H9 (cell line): ENCODE measurements at regions not wholly inside any gene's neighbourhood (a gene's known extent, or its start where the extent isn't known, plus 50 kb on each side); places are given as distances from the start of the nearest gene placed in this dataset.

Source experiments
- DNase-seq: peaks from one replicate; pipeline ENCODE4 v3.0.0-alpha.2; 2017
- H2AFZ ChIP-seq: one replicate; pipeline ENCODE4 v1.6.1; 2013; ENCODE audit warnings: mild to moderate bottlenecking, low read length, control low read depth, moderate library complexity
- H2AK5ac ChIP-seq: 2 replicates; pipeline ENCODE4 v1.6.1; 2013; ENCODE audit warnings: low read length, control low read depth, mixed read lengths; ENCODE audit not compliant: insufficient read length
- H2BK120ac ChIP-seq: one replicate; pipeline ENCODE4 v1.6.1; 2013; ENCODE audit warnings: low read depth, mild to moderate bottlenecking, low read length, control low read depth, inconsistent platforms; ENCODE audit not compliant: poor library complexity, severe bottlenecking
- H2BK12ac ChIP-seq: 2 replicates; pipeline ENCODE4 v1.6.1; 2013; ENCODE audit warnings: low read length, control low read depth, mixed read lengths, low read depth; ENCODE audit not compliant: insufficient read length
- H2BK15ac ChIP-seq: 2 replicates; pipeline ENCODE4 v1.6.1; 2013; ENCODE audit warnings: low read depth, low read length, control low read depth
- H2BK20ac ChIP-seq: one replicate; pipeline ENCODE4 v1.6.1; 2013; ENCODE audit warnings: low read depth, mild to moderate bottlenecking, low read length, control low read depth, inconsistent platforms; ENCODE audit not compliant: poor library complexity, severe bottlenecking
- H2BK5ac ChIP-seq: 2 replicates; pipeline ENCODE4 v1.6.1; 2013; ENCODE audit warnings: low read length, control low read depth, mixed read lengths; ENCODE audit not compliant: insufficient read length
- H3K14ac ChIP-seq: 2 replicates; pipeline ENCODE4 v1.6.1; 2013; ENCODE audit warnings: low read length, control low read depth; ENCODE audit not compliant: insufficient read depth
- H3K18ac ChIP-seq: 2 replicates; pipeline ENCODE4 v1.6.1; 2013; ENCODE audit warnings: low read depth, mild to moderate bottlenecking, mixed read lengths, low read length, control low read depth; ENCODE audit not compliant: insufficient read length
- H3K23ac ChIP-seq: 2 replicates; pipeline ENCODE4 v1.6.1; 2013; ENCODE audit warnings: low read length, control low read depth, mixed read lengths, low read depth; ENCODE audit not compliant: insufficient read length
- H3K23me2 ChIP-seq: 2 replicates; pipeline ENCODE4 v1.6.1; 2013; ENCODE audit warnings: low read depth, mild to moderate bottlenecking, mixed read lengths, low read length, control low read depth; ENCODE audit not compliant: insufficient read length, poor library complexity, severe bottlenecking
- H3K27ac ChIP-seq: 2 replicates; pipeline ENCODE4 v1.5.1; 2013; ENCODE audit warnings: low read length, control low read depth, mixed read lengths, low read depth; ENCODE audit not compliant: insufficient read length
- H3K27me3 ChIP-seq: 2 replicates; pipeline ENCODE4 v1.6.1; 2013; ENCODE audit warnings: low read length, control low read depth, inconsistent platforms; ENCODE audit not compliant: insufficient read depth
- H3K4ac ChIP-seq: 2 replicates; pipeline ENCODE4 v1.6.1; 2013; ENCODE audit warnings: low read depth, mild to moderate bottlenecking, control low read depth, inconsistent platforms, low read length, moderate library complexity
- H3K4me1 ChIP-seq: 2 replicates; pipeline ENCODE4 v1.6.1; 2013; ENCODE audit warnings: low read length, control low read depth, inconsistent platforms; ENCODE audit not compliant: insufficient read depth
- H3K4me2 ChIP-seq: 2 replicates; pipeline ENCODE4 v1.6.1; 2013; ENCODE audit warnings: low read length, control low read depth, mixed read lengths; ENCODE audit not compliant: insufficient read length, insufficient read depth
- H3K56ac ChIP-seq: 2 replicates; pipeline ENCODE4 v1.6.1; 2013; ENCODE audit warnings: low read depth, mild to moderate bottlenecking, mixed read lengths, low read length, control low read depth; ENCODE audit not compliant: insufficient read length
- H3K79me1 ChIP-seq: 2 replicates; pipeline ENCODE4 v1.6.1; 2013; ENCODE audit warnings: low read depth, mild to moderate bottlenecking, moderate library complexity, low read length, control low read depth, inconsistent platforms; ENCODE audit not compliant: insufficient read depth, poor library complexity, severe bottlenecking
- H3K79me2 ChIP-seq: 2 replicates; pipeline ENCODE4 v1.6.1; 2013; ENCODE audit warnings: low read length, control low read depth, inconsistent platforms; ENCODE audit not compliant: insufficient read depth
- H3K9ac ChIP-seq: 2 replicates; pipeline ENCODE4 v1.6.1; 2013; ENCODE audit warnings: low read length, control low read depth, mixed read lengths; ENCODE audit not compliant: insufficient read length; ENCODE audit errors: extremely low read depth
- H3K9me3 ChIP-seq: one replicate; pipeline ENCODE4 v1.6.1; 2013; ENCODE audit warnings: low read depth, low read length, inconsistent platforms; ENCODE audit not compliant: control insufficient read depth
- H3T11ph ChIP-seq: one replicate; pipeline ENCODE4 v1.6.1; 2013; ENCODE audit warnings: mild to moderate bottlenecking, low read length, control low read depth, inconsistent platforms
- H4K20me1 ChIP-seq: one replicate; pipeline ENCODE4 v1.6.1; 2013; ENCODE audit not compliant: control insufficient read depth, insufficient read length, insufficient read depth
- H4K5ac ChIP-seq: 2 replicates; pipeline ENCODE4 v1.6.1; 2013; ENCODE audit warnings: low read depth, mild to moderate bottlenecking, mixed read lengths, low read length, control low read depth; ENCODE audit not compliant: insufficient read length
- H4K8ac ChIP-seq: replicated peaks from 2 replicates; pipeline ENCODE4 v1.6.1; 2013; ENCODE audit warnings: low read length, control low read depth, mixed read lengths, low read depth; ENCODE audit not compliant: insufficient read length
- H4K91ac ChIP-seq: 2 replicates; pipeline ENCODE4 v1.6.1; 2013; ENCODE audit warnings: low read depth, mild to moderate bottlenecking, moderate library complexity, mixed read lengths, low read length, control low read depth; ENCODE audit not compliant: insufficient read length
- H3K27ac Mint-ChIP-seq, 3 experiments: 2 replicates in 2 of 3; 3 replicates in 1 of 3; pipeline ENCODE4 v1.8.0; 2020 to 2021; ENCODE audit warnings: mixed read lengths in 3 of 3, mild to moderate bottlenecking in 1 of 3, moderate library complexity in 1 of 3
- H3K27me3 Mint-ChIP-seq: 2 replicates; pipeline ENCODE4 v1.8.0; 2021; ENCODE audit warnings: low read depth, mild to moderate bottlenecking, moderate library complexity, mixed read lengths
- H3K36me3 Mint-ChIP-seq, 3 experiments: 2 replicates in 2 of 3; 3 replicates in 1 of 3; pipeline ENCODE4 v1.8.0; 2020 to 2021; ENCODE audit warnings: low read depth in 3 of 3, mixed read lengths in 3 of 3; ENCODE audit not compliant: insufficient read depth in 1 of 3
- H3K4me1 Mint-ChIP-seq, 2 experiments: 2 replicates each; pipeline ENCODE4 v1.8.0; 2020; ENCODE audit warnings: mixed read lengths in 2 of 2
- H3K4me3 Mint-ChIP-seq, 2 experiments: 2 replicates in 1 of 2; 3 replicates in 1 of 2; pipeline ENCODE4 v1.8.0; 2020 to 2021; ENCODE audit warnings: mild to moderate bottlenecking in 2 of 2, mixed read lengths in 2 of 2, moderate library complexity in 1 of 2
- H3K9me3 Mint-ChIP-seq, 2 experiments: 2 replicates in 1 of 2; 3 replicates in 1 of 2; pipeline ENCODE4 v1.8.0; 2020; ENCODE audit warnings: mild to moderate bottlenecking in 2 of 2, mixed read lengths in 2 of 2, moderate library complexity in 1 of 2
- WGBS: extraction: QIAGEN DNeasy Blood & Tissue Kit; methylation state at CpG from one replicate; pipeline ENCODE4 v1.1.7; 2013; ENCODE audit warnings: missing lambda C conversion rate, low lambda C conversion rate, mixed read lengths; ENCODE audit not compliant: insufficient read length; ENCODE audit errors: extremely low coverage; 5-methylcytosine and 5-hydroxymethylcytosine counted together
- TF ChIP-seq, protein P1 (sequence below): fragments of 200-600 bp; sonication (generic); conservative IDR thresholded peaks from 3 replicates; pipeline ENCODE4 v1.8.0; 2021; ENCODE audit warnings: antibody characterized with exemption, mild to moderate bottlenecking

DNA sequence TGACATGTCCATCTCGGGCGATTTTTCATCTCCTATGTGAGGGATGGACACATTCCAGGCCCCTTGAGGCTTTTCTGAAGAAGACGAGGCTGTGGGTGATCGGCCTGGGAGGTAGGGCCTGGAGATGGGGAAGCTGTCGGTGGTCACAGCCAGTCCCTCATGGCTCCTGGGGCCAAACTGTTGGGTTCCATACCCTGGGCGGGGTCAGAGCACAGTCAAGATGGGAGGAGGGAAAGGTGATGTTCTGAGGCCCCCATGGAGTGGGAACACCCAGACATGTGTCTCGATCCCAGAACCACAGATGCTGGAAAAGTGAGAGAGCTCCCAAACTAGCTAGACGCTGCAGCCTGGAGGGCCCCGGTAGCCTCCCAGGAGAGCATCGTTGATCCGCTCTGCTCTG, 157.5 kb upstream of the C1orf174 start:
- H3T11ph ChIP-seq, result no peak overlapping the region
- H2BK120ac ChIP-seq, result no peak overlapping the region
- no peak overlapping the region for H3K27ac ChIP-seq
- no peak overlapping the region for H3K14ac ChIP-seq
- no peak overlapping the region for H3K23ac ChIP-seq
- H3K56ac ChIP-seq, result no peak overlapping the region
- no peak overlapping the region for H3K18ac ChIP-seq
- Mint-ChIP-seq H3K4me1 (peaks cover 3 to 14% of the 10 kb centered on the region in 2 experiments; a peak in 2 of 4 replicates), H3K9me3 (no peaks in the 10 kb centered on the region), H3K27ac (no peak overlapping the region), H3K36me3 (no peaks in the 10 kb centered on the region; a peak in 1 of 7 replicates), H3K4me3 (no peak overlapping the region), H3K27me3 (peaks cover 4% of the 10 kb centered on the region; the same call in 1 of the 2 replicates)
- no peak for DNase-seq
- H3K4me2 ChIP-seq, result no peak overlapping the region
- no peak overlapping the region for H4K8ac ChIP-seq
- H3K79me2 ChIP-seq, result no peaks in the 10 kb centered on the region
- H2AK5ac ChIP-seq, result no peak overlapping the region
- no peaks in the 10 kb centered on the region for H3K9me3 ChIP-seq
- no peak overlapping the region for H2BK15ac ChIP-seq
- no CpG with 5 or more reads among the region's 11 CpGs for WGBS
- H3K27me3 ChIP-seq, result no peaks in the 10 kb centered on the region
- no peak overlapping the region for H2BK20ac ChIP-seq
- H3K4ac ChIP-seq, result no peak overlapping the region
- H3K23me2 ChIP-seq, result no peaks in the 10 kb centered on the region
- TF ChIP-seq, protein P1, sequence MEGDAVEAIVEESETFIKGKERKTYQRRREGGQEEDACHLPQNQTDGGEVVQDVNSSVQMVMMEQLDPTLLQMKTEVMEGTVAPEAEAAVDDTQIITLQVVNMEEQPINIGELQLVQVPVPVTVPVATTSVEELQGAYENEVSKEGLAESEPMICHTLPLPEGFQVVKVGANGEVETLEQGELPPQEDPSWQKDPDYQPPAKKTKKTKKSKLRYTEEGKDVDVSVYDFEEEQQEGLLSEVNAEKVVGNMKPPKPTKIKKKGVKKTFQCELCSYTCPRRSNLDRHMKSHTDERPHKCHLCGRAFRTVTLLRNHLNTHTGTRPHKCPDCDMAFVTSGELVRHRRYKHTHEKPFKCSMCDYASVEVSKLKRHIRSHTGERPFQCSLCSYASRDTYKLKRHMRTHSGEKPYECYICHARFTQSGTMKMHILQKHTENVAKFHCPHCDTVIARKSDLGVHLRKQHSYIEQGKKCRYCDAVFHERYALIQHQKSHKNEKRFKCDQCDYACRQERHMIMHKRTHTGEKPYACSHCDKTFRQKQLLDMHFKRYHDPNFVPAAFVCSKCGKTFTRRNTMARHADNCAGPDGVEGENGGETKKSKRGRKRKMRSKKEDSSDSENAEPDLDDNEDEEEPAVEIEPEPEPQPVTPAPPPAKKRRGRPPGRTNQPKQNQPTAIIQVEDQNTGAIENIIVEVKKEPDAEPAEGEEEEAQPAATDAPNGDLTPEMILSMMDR, result no peak
- H3K4me1 ChIP-seq, result no peaks in the 10 kb centered on the region
- no peak overlapping the region for H4K5ac ChIP-seq
- no peak overlapping the region for H4K91ac ChIP-seq
- H2BK12ac ChIP-seq, result no peak overlapping the region
- H3K9ac ChIP-seq, result no peak overlapping the region
- no peaks in the 10 kb centered on the region for H4K20me1 ChIP-seq
- no peaks in the 10 kb centered on the region for H3K79me1 ChIP-seq
- no peak overlapping the region for H2BK5ac ChIP-seq
- no peak overlapping the region for H2AFZ ChIP-seq
